ENCODE measurements at regions not wholly inside any gene's neighbourhood (a gene's known extent, or its start where the extent isn't known, plus 50 kb on each side); places are given as distances from the start of the nearest gene placed in this dataset.
"Not testable (repeated sequence)": the region's sequence is repeated elsewhere in the genome, so short reads cannot be mapped to it uniquely, and the experiment has no call there.

GRCh38 chr2:236998236-236998635 lies 87.5 kb upstream of the COPS8 start:
- no peak for DNase-seq (ENCODE audit: low read depth)

- DNase-seq (ENCODE audit: low read depth): no peak
Measured at GRCh38 chr2:236998758-236999157, 86.9 kb upstream of the COPS8 start.

GRCh38 chr2:237000481-237000880 lies 85.2 kb upstream of the COPS8 start:
- DNase-seq (ENCODE audit: low read depth): no peak

- not testable (repeated sequence) for DNase-seq (ENCODE audit: low read depth)
Measured at GRCh38 chr2:237005341-237005740, 80.3 kb upstream of the COPS8 start.

- no peak for DNase-seq (ENCODE audit: low read depth)
Measured at GRCh38 chr2:237011206-237011795, 74.4 kb upstream of the COPS8 start.

- no peak for DNase-seq (ENCODE audit: low read depth)
Measured at GRCh38 chr2:237012004-237012403, 73.7 kb upstream of the COPS8 start.

- DNase-seq (ENCODE audit: low read depth): no peak
Measured at GRCh38 chr2:237012577-237013267, 73.0 kb upstream of the COPS8 start.

GRCh38 chr2:237016121-237016915 lies 69.4 kb upstream of the COPS8 start:
- DNase-seq (ENCODE audit: low read depth): no peak

- no peak for DNase-seq (ENCODE audit: low read depth)
Measured at GRCh38 chr2:237020090-237020489, 65.6 kb upstream of the COPS8 start.

- DNase-seq (ENCODE audit: low read depth): no peak
Measured at GRCh38 chr2:237022533-237022932, 63.2 kb upstream of the COPS8 start.

- DNase-seq (ENCODE audit: low read depth): no peak
Measured at GRCh38 chr2:237024255-237024654, 61.4 kb upstream of the COPS8 start.

- no peak for DNase-seq (ENCODE audit: low read depth)
Measured at GRCh38 chr2:237025090-237025865, 60.4 kb upstream of the COPS8 start.

- peak; percentile 4 for DNase-seq (ENCODE audit: low read depth)
Measured at GRCh38 chr2:237026981-237027711, 58.5 kb upstream of the COPS8 start.

- DNase-seq (ENCODE audit: low read depth): no peak
Measured at GRCh38 chr2:237027712-237028029, 58.0 kb upstream of the COPS8 start.

- DNase-seq (ENCODE audit: low read depth): no peak
Measured at GRCh38 chr2:237030382-237030781, 55.3 kb upstream of the COPS8 start.

GRCh38 chr2:237033536-237034060 lies 52.1 kb upstream of the COPS8 start:
- no peak for DNase-seq (ENCODE audit: low read depth)

GRCh38 chr2:237035781-237036475 lies 49.8 kb upstream of the COPS8 start:
- no peak for DNase-seq (ENCODE audit: low read depth)

Measured in stimulated activated CD8-positive, alpha-beta memory T cell treated with anti-CD3 and anti-CD28 coated beads, Interleukin-4, amount 100 ng/mL, for 24 hours (primary cell).